GM18502 (cell line): ENCODE measurements at regions not wholly inside any gene's neighbourhood (a gene's known extent, or its start where the extent isn't known, plus 50 kb on each side); places are given as distances from the start of the nearest gene placed in this dataset.

Experiments used
- ATAC-seq: cut with Tn5 transposase; IDR thresholded peaks from one replicate; pipeline ENCODE4 v1.9.1; 2021; ENCODE audit warnings: mild to moderate bottlenecking; ENCODE audit not compliant: unreplicated experiment, poor library complexity

GRCh38 chr3:117272876-117273523 lies 563.4 kb downstream of the TUSC7 start:
- ATAC-seq: no peak

GRCh38 chr3:117277816-117278215 lies 568.2 kb downstream of the TUSC7 start:
- no peak for ATAC-seq

GRCh38 chr3:117278424-117279190 lies 569.0 kb downstream of the TUSC7 start:
- peak; percentile 75 for ATAC-seq

GRCh38 chr3:117281371-117281770 lies 571.8 kb downstream of the TUSC7 start:
- no peak for ATAC-seq

GRCh38 chr3:117282566-117282965 lies 573.0 kb downstream of the TUSC7 start:
- ATAC-seq: no peak

- ATAC-seq: no peak
These were observed 576.2 kb downstream of the TUSC7 start for GRCh38 chr3:117285737-117286136.

GRCh38 chr3:117286488-117286887 lies 576.9 kb downstream of the TUSC7 start:
- no peak for ATAC-seq

- ATAC-seq: no peak
These were observed 578.0 kb downstream of the TUSC7 start for GRCh38 chr3:117287602-117288001.

GRCh38 chr3:117291476-117291875 lies 581.9 kb downstream of the TUSC7 start:
- no peak for ATAC-seq

GRCh38 chr3:117297065-117297464 lies 587.5 kb downstream of the TUSC7 start:
- no peak for ATAC-seq

GRCh38 chr3:117297541-117297940 lies 588.0 kb downstream of the TUSC7 start:
- ATAC-seq: no peak

- no peak for ATAC-seq
These were observed 588.7 kb downstream of the TUSC7 start for GRCh38 chr3:117298273-117298672.

- no peak for ATAC-seq
These were observed 592.8 kb downstream of the TUSC7 start for GRCh38 chr3:117302428-117302827.

- ATAC-seq: no peak
These were observed 593.9 kb downstream of the TUSC7 start for GRCh38 chr3:117303443-117303842.

- no peak for ATAC-seq
These were observed 595.1 kb downstream of the TUSC7 start for GRCh38 chr3:117304681-117305080.

- ATAC-seq: no peak
These were observed 596.1 kb downstream of the TUSC7 start for GRCh38 chr3:117305681-117306080.

- peak; percentile 53 for ATAC-seq
These were observed 596.7 kb downstream of the TUSC7 start for GRCh38 chr3:117306299-117306698.

- ATAC-seq: no peak
These were observed 598.8 kb downstream of the TUSC7 start for GRCh38 chr3:117308353-117308752.

- ATAC-seq: no peak
These were observed 599.2 kb downstream of the TUSC7 start for GRCh38 chr3:117308756-117309155.

- no peak for ATAC-seq
These were observed 601.0 kb downstream of the TUSC7 start for GRCh38 chr3:117310536-117310935.

GRCh38 chr3:117314441-117315150 lies 605.0 kb downstream of the TUSC7 start:
- no peak for ATAC-seq
